ENCODE measurements at regions not wholly inside any gene's neighbourhood (a gene's known extent, or its start where the extent isn't known, plus 50 kb on each side); places are given as distances from the start of the nearest gene placed in this dataset.

DNA sequence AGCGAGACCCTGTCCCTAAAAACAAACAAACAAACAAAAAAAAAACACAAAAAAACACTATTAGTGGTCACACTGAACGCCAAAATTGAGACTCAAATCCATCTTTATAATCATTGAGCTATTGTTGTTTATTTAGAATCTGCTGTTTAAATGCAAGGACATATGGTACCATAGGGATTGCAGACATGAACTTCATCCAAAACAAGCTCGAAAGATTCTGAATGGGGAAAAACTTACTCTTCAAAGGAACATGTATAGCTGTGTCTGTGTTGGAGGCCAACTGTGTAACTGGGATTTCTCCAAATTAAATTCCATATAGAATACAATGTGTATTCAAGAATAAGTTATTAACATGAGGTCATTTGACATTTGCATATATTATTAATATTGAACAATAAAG is 74.7 kb upstream of the GPR158 start:
- TF ChIP-seq CTCF (IDR thresholded peaks at IDR 0.05) (no peak), NFIC (IDR thresholded peaks at IDR 0.05; ENCODE audit: borderline replicate concordance) (no peak), RCOR1 (IDR thresholded peaks at IDR 0.05; ENCODE audit: low read length) (no peak), CHD2 (IDR thresholded peaks at IDR 0.05; ENCODE audit: low read length, partially characterized antibody) (no peak), FOXJ3 (CRISPR knock-in tag; IDR thresholded peaks at IDR 0.05) (no peak), EZH2phosphoT487 (IDR thresholded peaks at IDR 0.05; ENCODE audit: borderline replicate concordance, low read depth) (no peak), EP300 (IDR thresholded peaks at IDR 0.05; ENCODE audit: borderline replicate concordance in 1 of 2, low read depth in 1 of 2, low read length in 1 of 2) (no peak), POLR2AphosphoS5 (IDR thresholded peaks at IDR 0.05; ENCODE audit: low read depth, low read length) (no peak), YY1 (IDR thresholded peaks at IDR 0.05; ENCODE audit: low read depth) (no peak)

Data from SK-N-SH (cell line).